HG03520 (cell line): ENCODE measurements at regions not wholly inside any gene's neighbourhood (a gene's known extent, or its start where the extent isn't known, plus 50 kb on each side); places are given as distances from the start of the nearest gene placed in this dataset.

Experiments
- ATAC-seq: cut with Tn5 transposase; IDR thresholded peaks from one replicate; pipeline ENCODE4 v1.9.1; 2021; ENCODE audit warnings: mild to moderate bottlenecking, moderate library complexity; ENCODE audit not compliant: unreplicated experiment

DNA sequence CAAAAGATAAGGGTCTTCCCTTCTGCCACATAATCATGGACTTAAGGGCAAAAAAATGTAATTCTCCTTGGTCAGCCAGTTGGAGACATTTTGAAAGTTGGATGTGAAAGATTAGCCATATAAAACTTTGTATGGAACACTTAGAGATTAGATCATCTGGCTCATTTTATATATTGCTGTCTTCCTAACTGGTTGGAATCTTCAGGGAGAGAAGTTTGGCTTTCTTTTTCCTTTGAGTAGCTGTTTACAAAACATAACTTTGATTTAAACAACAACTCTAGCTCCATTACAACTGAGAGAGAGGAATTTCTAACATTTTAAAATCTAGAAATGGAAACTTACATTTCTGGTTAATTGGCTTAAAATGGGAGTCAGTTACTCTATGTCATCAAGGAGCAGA is 132.7 kb downstream of the RDH14 start:
- ATAC-seq = no peak

DNA sequence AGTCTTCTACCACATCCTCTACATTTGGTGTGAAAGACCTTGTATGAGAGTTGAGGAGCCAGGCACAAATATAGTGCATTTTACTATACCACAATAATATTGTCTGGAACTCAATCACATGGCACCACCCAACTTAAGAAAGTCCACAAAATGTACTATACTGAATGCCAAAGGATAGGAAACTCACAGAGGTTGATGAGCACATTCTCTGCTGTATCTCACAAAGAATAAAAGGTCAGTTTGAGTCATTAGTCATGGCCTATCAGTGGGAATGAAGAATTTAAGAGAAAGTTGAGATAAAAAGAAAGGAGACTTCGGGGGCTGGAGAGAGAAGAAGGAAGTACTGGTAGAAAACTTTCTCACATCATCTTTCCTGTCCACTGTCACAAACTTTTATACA is 134.3 kb downstream of the RDH14 start:
- ATAC-seq = no peak

DNA sequence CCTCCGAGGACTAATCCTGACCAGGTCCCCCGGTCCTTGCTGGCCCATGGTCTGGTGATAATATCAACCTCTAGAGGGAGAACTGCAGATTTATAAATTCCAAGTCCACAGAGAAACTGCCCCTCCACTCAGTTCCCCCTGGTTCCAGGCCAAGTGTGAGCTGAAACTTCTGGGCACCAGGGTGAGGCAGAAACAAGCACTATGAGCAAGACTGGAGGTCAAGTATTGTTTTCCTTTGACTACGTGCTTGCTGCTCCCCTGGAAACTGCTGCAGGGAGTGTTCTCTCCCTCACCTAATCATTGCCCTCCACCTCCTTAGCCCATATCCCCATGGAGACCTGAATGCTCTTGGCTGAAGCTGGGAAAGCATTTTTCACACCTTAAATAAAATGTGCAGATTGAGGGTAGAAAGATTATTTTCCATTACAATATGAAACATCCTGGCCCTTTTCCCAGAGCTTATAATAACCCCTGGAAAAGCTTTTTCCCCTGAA is 135.2 kb downstream of the RDH14 start:
- no peak for ATAC-seq

DNA sequence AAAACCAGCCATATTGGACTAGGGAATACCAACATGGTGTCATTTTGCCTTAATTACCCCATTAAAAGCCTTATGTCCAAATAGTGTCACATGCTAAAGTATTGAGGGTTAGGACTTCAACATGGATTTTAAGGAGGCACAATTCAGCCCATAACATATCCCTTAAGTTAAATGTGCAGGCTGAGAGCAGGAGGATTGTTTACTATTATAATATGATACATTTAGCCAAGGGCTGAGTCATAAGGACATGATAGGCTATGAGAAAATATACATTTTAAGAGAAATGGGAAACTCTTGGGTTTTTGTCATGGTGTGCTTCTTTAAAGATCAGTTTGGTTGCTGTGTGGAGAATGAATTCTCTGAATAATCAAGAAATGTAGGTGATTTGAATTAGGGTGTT is 136.8 kb downstream of the RDH14 start:
- ATAC-seq = no peak

DNA sequence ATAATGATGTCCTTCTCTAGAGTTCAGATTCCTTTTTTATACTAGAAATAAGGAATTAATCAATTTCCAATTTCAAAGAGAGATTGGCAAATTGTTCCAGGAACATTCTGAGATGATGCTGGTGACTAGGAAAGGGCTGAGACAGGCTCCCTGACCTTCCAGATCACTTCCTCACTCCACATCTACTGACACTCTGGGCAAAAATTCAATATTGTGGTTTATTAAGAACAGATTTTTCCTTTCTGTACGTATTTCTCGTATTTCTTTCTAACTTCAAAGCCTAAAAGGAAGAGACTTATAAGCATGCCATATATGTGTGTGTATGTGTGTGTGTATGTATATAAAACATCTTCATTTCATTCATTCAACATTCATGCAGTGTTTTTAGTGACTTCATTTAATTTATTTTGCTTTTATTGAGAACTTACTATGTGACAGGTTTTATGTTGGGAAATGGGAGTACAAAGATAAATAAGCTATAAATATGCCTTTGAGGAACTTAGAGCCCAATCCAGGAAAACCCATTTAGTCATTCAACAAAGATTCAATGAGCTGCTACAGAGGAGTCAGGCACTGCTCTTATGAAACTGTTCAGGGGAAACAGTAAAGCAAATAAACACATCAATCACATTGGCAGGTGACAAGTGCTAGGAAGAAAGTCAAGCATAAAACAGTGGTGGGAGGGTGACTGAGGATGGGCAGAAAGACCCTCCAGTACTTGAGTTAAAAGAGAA is 137.9 kb downstream of the RDH14 start:
- ATAC-seq = no peak

DNA sequence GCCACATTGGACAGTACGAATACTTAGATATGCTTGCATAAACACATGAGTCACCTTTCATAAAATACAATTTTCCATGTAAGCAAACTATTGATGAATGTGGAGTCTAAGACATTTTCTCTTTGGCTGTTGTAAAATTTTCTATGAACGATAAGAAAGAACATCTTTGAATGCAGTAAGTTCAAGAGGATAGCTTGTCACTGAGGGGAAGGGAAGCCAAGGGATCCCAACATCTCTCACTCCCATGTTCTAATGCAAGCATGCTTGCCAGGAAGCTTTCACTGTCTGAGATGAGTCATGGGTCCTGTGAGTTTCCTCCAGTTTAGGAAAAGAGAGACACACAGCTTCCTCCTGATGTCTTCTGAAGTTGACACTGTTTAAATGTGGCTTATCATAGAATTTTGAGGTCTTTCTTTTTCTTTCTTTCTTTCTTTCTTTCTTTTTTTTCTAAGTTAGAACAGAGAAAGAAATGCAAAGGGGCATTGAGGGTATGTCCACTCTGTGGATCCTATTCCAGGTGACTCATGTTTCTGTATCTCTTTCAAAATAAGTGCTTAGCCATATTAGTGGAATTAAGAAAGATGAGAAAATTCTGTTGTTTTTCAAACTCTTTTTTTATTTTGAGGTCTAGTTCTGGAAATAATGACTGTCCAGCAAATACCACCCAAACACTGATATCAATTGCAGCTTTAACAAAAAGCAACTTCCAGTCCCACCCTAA is 146.6 kb downstream of the RDH14 start:
- no peak for ATAC-seq

DNA sequence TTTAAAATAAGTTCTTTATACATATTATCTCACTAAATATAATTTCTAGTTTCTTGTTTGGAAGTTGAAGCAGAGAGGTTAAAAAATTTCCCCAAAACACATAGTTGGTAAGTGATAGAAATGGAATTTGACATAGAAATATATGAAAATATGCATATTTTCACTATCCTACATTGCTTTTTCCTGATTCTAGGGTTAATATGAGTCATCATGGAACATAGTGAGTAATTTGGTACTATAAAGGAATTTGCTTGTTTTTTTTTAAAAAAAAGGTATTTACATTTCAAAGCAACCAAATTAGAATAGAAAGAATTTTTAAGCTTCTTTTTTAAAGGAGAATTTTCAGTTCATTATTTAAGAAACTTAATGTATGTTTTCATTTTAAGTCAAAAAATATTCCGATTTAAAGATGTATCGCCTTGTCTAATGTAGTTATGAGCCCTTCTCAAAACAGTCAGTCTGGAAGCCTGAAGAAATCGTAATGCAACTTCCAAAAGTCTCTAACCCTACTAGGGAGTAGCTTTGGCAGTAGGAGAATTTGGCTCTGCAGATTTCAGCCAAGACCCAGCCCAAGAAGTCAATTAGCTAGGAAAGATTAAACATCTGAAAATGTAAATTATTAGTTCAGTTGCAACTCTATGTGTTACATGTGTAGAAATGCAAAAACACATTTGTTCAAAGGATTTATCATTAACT is 147.3 kb downstream of the RDH14 start:
- no peak for ATAC-seq

DNA sequence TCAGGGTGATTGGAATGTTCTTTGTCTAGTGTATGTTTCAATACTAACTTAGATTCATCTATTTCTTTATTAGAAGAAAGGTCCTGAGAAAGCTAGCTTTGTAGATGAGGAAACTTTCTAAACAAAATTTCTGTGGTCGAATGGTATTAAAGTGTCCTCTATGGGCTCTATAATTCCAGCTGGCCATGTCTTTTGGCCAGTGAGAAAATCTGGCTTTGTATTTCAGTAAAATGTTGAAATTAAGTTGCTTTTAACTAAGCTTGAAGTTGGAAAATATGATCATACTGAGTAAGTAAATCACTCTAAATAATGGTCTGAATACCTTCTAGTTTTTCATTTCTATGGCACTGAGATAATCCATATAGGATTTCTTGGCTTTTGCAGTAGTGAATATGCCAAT is 148.8 kb downstream of the RDH14 start:
- no peak for ATAC-seq

DNA sequence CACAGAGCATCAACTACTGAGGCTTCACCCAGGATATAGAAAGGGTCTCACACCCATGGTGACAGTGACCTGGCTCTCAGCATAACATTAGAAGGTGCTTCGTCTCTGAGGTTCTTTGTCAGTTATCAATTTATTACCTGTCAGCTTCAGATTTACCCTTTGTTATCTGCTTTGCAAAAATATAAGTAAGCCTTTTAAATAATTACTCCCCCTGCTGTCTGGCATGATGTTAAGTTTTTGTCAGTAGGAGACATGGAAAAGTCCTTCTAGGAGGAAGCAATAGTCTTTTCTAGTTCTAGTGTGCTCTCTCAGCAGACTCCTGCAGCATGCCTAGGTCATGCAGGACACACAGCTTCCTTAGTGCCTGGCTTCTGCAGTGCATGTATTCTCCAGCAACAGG is 149.9 kb downstream of the RDH14 start:
- no peak for ATAC-seq

DNA sequence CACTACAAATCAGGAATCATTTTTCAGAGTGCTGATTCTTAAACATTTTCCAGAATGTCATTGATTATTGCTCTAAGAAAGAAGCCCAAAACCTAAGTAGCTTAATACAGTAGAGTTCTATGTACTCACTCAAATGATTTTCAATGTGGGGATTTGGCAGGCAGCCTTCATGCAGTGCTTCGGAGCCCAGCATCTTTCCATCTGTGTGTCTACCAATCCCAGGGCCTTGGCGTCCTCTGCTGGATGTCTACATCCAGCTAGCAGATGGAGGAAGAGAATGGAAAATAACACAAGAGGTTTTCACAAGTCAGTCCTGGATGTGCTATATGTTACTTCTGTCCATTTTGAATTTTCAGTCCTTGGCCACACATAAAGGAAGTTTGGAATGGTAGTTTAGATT is 151.8 kb downstream of the RDH14 start:
- no peak for ATAC-seq

DNA sequence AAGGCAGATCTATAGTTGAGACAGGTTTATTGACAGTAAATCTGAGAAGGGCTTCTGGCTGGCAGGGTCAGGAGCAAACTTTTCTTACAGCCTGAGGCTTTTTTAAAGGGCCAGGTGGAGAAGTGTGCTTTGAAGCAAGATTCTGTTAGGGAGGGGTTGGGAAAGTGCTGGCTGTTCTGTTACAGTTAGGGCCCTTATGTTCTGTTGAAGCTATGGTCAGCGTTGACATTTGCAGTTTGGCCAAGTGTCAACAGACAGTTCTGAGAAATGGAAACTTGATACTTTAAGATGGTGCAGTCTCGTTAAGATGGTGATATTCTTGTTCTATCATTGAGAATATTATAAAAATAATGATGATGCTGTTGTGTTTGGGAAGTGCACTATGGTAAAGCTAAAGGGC is 154.2 kb downstream of the RDH14 start:
- ATAC-seq = no peak

DNA sequence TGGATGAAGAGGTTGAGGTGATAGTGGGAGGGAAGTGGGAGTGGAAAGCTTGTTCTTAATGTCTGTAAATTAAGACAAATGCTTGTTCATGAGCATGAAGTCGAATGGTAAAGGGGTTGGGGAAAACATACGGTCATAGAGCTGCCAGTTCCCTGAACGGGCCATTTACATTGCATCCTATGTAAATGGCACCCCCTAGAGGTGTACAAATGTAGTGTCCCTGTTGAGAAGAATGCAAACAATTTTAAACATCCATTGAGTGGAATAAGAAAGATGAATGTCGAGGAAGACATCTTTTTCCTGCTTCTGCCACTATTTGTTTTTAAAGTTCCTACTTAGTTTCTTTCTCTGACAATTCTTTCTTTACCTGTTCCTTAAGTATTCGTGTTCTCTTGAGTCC is 155.7 kb downstream of the RDH14 start:
- ATAC-seq = no peak

DNA sequence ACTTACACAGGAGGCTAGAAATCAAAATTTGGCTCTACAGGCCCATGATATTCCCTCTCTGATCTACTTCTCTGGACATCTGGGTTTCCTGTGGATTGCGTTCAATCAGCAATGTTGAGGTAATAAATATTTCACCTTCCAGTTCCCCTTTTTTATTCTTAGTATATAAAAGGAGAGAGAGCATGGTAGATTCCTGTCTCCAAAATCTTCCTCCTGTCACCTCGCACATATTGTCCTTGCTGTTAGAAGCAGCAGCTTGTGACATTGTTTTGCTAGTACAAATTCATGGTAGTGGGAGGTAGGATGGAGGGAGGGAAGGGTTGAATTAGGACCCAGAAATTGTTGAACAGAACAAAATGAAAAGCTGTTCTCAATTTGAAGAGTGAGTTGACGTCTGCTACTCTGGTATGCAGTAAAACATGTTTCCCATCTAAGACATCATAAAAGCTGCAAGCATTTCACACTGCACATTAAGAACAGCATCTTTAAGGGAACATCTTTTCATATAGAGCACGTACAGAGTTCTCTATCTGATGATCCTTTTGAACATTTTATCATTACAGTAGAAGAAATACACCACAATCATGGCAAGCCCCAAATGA is 156.4 kb downstream of the RDH14 start:
- no peak for ATAC-seq

DNA sequence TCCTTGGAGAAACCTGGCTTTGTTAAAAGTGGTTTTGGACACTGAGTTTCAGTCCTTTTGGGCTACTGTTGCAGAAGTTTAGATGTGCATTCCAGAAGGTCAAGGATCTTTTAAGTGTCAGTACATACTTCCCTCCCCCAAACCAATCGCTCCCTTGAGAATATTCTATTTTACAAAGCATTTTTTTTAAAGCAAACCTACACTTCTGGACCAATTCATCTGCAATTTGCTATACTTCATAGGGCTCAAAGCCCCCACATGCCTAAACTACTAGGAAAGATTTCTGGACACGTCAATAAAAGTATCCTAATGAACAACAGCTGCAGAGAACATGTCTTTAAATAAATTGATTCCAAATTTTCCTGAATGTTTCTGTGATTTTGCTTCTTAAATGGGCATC is 157.6 kb downstream of the RDH14 start:
- no peak for ATAC-seq

DNA sequence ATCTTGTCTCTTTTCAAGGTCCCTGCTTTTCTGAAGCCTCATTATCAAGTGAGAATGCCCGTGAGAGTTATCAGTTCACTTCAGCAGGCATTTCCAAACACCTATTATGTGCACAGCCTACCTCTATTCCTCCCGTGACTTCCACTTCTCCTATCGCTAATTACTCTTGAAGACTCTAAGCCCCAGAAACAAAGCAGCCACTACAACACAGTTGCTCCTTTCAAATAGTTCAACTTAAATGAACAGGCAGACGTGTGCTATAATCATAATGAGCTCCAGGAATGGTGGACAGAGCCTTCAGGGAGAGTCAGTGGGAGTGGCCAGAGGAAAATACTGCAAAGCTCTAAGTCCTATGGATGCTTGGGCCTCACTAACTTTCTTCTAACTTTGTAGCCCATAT is 159.0 kb downstream of the RDH14 start:
- ATAC-seq = no peak

DNA sequence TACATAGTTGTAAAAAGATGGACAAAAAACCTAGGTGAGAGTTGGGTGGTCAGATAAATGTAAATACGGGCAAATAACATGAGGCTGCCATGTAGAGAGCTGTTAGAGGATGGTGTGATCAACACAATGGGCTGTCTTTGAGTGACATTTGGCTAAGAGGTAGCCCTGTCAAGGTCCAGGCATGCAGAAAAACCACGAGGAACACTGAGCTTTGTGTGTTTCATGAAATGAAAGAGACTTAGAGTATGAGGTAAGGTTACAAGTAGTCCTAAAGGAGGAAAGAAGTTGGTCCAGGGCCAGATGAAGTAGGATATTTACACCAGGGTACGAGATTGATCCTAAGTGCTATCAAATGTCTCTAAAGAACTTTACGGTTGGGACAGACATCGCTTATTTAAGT is 160.9 kb downstream of the RDH14 start:
- no peak for ATAC-seq

DNA sequence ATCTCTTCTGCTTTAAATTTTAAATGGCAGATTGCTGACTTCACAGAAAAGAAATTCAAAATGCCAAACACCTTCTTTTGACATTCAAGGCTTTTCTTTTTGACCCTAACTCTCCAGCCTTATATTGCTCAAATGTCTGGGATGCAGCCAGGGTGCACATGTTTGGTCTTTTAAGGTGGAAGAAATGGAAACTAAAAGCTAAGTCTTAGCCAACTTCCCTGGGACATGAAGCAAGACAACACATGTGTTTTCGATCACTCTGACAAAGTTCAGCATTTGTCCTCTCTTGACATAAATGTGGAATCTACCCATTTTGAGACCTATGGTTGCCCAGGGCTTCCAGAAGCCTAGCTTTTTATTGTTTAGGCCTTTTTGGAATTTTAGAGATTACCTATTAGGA is 161.6 kb downstream of the RDH14 start:
- ATAC-seq = no peak

DNA sequence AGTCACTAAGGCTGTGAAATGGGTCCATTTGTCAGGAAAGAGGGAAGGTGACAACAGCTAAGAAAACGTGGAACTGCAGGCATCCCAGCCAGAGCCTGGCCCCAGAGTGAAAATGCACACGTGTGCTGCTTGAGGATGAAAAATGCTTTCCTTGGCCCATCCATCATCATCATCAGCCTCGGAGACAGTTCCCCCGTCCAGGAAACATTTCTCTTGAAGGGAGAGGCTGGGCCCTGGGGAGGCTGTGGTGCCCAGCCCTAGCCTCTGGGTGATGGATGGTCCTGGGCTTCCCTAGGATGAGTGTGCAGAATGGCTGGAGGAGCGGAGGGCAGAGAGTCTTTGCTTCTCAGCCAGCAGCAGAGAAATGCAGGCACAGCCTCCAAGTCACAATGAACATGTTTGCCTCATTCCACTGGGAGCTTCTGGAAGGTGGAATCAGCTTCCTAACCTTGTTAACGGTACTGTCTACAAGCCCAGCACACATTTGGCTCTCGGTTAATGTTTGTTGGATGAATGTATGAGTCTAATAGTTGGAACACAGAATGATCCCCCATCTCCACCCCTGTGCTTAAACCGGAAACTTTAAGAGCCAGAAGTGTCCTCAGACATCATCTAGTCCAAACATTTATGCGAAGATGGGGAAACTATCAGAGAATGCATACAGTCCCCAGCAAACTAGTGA is 164.0 kb downstream of the RDH14 start:
- no peak for ATAC-seq

DNA sequence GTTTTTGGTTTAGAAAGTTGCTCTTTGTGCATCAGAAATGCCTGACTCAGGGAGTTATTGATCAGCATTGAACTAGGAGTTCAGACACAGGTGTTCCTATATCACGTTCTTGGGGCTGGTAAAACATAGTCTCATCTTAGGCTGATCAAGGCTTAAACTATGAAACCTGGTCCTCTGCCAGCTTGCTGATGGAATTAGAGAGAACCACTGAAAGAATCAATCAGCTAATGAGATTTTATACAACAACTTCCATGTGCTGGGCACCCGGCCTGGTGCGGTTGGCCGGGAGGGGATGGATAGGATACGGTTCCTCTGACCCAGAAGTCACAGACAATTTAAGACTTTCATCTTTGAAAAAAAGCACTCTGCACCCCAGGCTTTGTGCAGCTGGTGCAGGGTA is 164.9 kb downstream of the RDH14 start:
- ATAC-seq = no peak

DNA sequence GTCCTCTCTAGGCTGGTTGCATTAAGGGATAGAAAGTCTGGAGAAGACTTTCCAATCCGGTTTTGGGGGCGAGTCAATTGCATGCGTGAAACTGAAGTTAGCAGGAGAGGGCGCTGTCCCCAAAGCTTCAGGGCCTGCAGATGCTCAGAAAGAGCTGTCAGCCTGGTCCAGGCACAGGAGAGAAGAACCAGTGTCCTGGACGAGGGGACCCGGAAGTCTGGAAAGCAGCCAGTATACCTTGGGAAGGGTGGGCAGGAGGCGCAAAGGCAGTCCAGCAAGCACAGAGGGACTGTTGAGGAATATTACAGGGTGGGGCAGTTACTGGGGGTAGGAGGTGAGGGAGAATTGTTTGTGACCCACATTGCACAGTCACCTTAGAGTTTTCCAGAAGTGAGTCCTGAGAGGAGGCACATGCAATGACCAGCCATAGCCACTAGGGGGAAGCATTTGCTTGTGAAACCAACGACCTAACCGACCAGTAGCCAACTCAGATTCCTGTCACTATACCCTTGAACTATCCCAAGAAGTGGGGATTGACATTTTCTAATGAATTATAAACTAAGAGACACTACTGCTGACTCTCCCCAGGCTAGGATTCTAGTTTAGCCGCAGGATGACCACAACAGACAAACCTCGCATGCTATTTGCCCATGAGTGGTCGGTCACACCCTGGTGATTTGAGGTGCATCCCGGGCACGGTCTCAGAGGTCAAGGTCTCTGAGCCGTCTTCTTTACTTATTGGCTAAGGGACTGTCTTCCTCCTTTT is 172.8 kb downstream of the RDH14 start:
- peak; percentile 83 for ATAC-seq
